ENCODE measurements at regions not wholly inside any gene's neighbourhood (a gene's known extent, or its start where the extent isn't known, plus 50 kb on each side); places are given as distances from the start of the nearest gene placed in this dataset.

- ChIA-PET CTCF (interaction anchor here (1.0 to 2.5 kb wide), 6 partner anchors 10 to 1002 kb away, joined by 3 to 10 read pairs (median 4); no protein-coding TSS in a partner anchor), POLR2A (no interaction called here), RAD21 (ENCODE audit: unreplicated experiment) (interaction anchor here (0.9 kb wide), 1 partner anchor 207 kb away, joined by 3 read pairs; no protein-coding TSS in a partner anchor), SMC1A (ENCODE audit: uncharacterized antibody, unreplicated experiment) (interaction anchor here (0.6 to 1.3 kb wide), 2 partner anchors 12 to 22 kb away, joined by 3 to 4 read pairs; no protein-coding TSS in a partner anchor)
- peak; percentile 37 for ATAC-seq
- H3K4me1 ChIP-seq (ENCODE audit: control insufficient read depth, insufficient read depth, low read length), result no peaks in the 10 kb centered on the region
- H3K9me3 ChIP-seq (replicated peaks; ENCODE audit: control insufficient read depth, insufficient read depth, low read length), result no peaks in the 10 kb centered on the region
- no peak overlapping the region for H3K9ac ChIP-seq (ENCODE audit: control insufficient read depth, insufficient read depth, low read length)
- 31% methylated on average over 4 of the region's 4 CpGs for WGBS (ENCODE audit: insufficient coverage, insufficient replicate concordance, low lambda C conversion rate, missing lambda C conversion rate)
- H3K4me3 ChIP-seq, result no peak overlapping the region
- FAIRE-seq, result no peak
- no peaks in the 10 kb centered on the region for H3K27me3 ChIP-seq (replicated peaks in 1 of 2; ENCODE audit: control insufficient read depth in 2 of 2, insufficient read depth in 2 of 2, low read length in 1 of 2)
- no peaks in the 10 kb centered on the region for H3K79me2 ChIP-seq (ENCODE audit: control insufficient read depth, insufficient read depth, low read length)
- H4K20me1 ChIP-seq (ENCODE audit: control insufficient read depth, insufficient read depth), result no peaks in the 10 kb centered on the region
- intact Hi-C loops (cut with micrococcal nuclease; ENCODE audit: unreplicated experiment), result loop anchor here (5.0 kb wide), 2 partner anchors 138 to 202 kb away; partner anchors contain the start of gene PROX1
- TF ChIP-seq BRCA1 (IDR thresholded peaks at IDR 0.05; ENCODE audit: low read depth, low read length) (no peak), GABPA (IDR thresholded peaks at IDR 0.05; ENCODE audit: low read depth) (no peak), IKZF1 (conservative IDR thresholded peaks at IDR 0.05) (no peak), PKNOX1 (IDR thresholded peaks at IDR 0.05) (peak; percentile 31; the same call in 1 of the 2 replicates), RUNX3 (IDR thresholded peaks at IDR 0.05; ENCODE audit: low read length) (peak; percentile 47)
- no peak for DNase-seq (ENCODE audit: low read depth, low spot score)
- H3K36me3 ChIP-seq (ENCODE audit: control insufficient read depth in 2 of 2, insufficient read depth in 2 of 2, low read length in 1 of 2), result no peaks in the 10 kb centered on the region
- H3K4me2 ChIP-seq (ENCODE audit: control insufficient read depth, insufficient read depth), result no peak overlapping the region
- in situ Hi-C loops (cut with MboI), result loop anchor here (5.0 to 10.0 kb wide), 3 partner anchors 753 to 1000 kb away; no protein-coding TSS in a partner anchor
- H2AFZ ChIP-seq (ENCODE audit: control insufficient read depth, low read depth, low read length), result no peak overlapping the region
- H3K27ac ChIP-seq (ENCODE audit: control insufficient read depth, insufficient read depth), result no peak overlapping the region
- no TSS peak for BruUV-seq (replicated peaks)
These were observed 137.1 kb downstream of the PROX1 start for GRCh38 chr1:214124915-214125314.

GRCh38 chr1:214125819-214126218 lies 138.0 kb downstream of the PROX1 start:
- in situ Hi-C loops (cut with MboI) (loop anchor here (10.0 kb wide), 2 partner anchors 881 to 1001 kb away; no protein-coding TSS in a partner anchor), intact Hi-C loops (cut with micrococcal nuclease; ENCODE audit: unreplicated experiment) (loop anchor here (5.0 kb wide), 1 partner anchor 201 kb away; no protein-coding TSS in a partner anchor)
- Histone ChIP-seq H3K79me2 (ENCODE audit: control insufficient read depth, insufficient read depth, low read length) (no peaks in the 10 kb centered on the region), H3K4me3 (no peak overlapping the region), H2AFZ (ENCODE audit: control insufficient read depth, low read depth, low read length) (no peak overlapping the region), H3K9me3 (replicated peaks; ENCODE audit: control insufficient read depth, insufficient read depth, low read length) (no peaks in the 10 kb centered on the region), H3K27ac (ENCODE audit: control insufficient read depth, insufficient read depth) (no peak overlapping the region), H4K20me1 (ENCODE audit: control insufficient read depth, insufficient read depth) (no peaks in the 10 kb centered on the region), H3K27me3 (replicated peaks in 1 of 2; ENCODE audit: control insufficient read depth in 2 of 2, insufficient read depth in 2 of 2, low read length in 1 of 2) (no peaks in the 10 kb centered on the region), H3K4me1 (ENCODE audit: control insufficient read depth, insufficient read depth, low read length) (no peaks in the 10 kb centered on the region), H3K4me2 (ENCODE audit: control insufficient read depth, insufficient read depth) (no peak overlapping the region), H3K36me3 (ENCODE audit: control insufficient read depth in 2 of 2, insufficient read depth in 2 of 2, low read length in 1 of 2) (no peaks in the 10 kb centered on the region), H3K9ac (ENCODE audit: control insufficient read depth, insufficient read depth, low read length) (no peak overlapping the region)
- SMC1A ChIA-PET (ENCODE audit: uncharacterized antibody, unreplicated experiment), result interaction anchor here (0.8 to 1.3 kb wide), 2 partner anchors 13 to 752 kb away, joined by 3 to 4 read pairs; no protein-coding TSS in a partner anchor
- no TSS peak for BruUV-seq (replicated peaks)
- CTCF ChIA-PET, result interaction anchor here (1.0 to 2.5 kb wide), 4 partner anchors 11 to 1003 kb away, joined by 3 to 10 read pairs (median 6); no protein-coding TSS in a partner anchor
- FAIRE-seq, result no peak
- POLR2A ChIA-PET, result no interaction called here
- no peak for DNase-seq (ENCODE audit: low read depth, low spot score)
- 0% methylated on average over 1 of the region's 1 CpG for WGBS (ENCODE audit: insufficient coverage, insufficient replicate concordance, low lambda C conversion rate, missing lambda C conversion rate)
- ATAC-seq, result no peak
- RAD21 ChIA-PET (ENCODE audit: unreplicated experiment), result interaction anchor here (0.9 kb wide), 1 partner anchor 206 kb away, joined by 3 read pairs; no protein-coding TSS in a partner anchor
- TF ChIP-seq NFYA (IDR thresholded peaks at IDR 0.05; ENCODE audit: borderline replicate concordance, low read depth, low read length), result no peak
- no peak for TF ChIP-seq KDM1A (IDR thresholded peaks at IDR 0.05; ENCODE audit: borderline replicate concordance)
- no peak for TF ChIP-seq ESRRA (IDR thresholded peaks at IDR 0.05; ENCODE audit: low read length)
- TF ChIP-seq TARDBP (IDR thresholded peaks at IDR 0.05; ENCODE audit: borderline replicate concordance), result no peak
- TF ChIP-seq PML (IDR thresholded peaks at IDR 0.05; ENCODE audit: low read length), result no peak
- no peak for TF ChIP-seq NR2C1 (IDR thresholded peaks at IDR 0.05)
- TF ChIP-seq BMI1 (IDR thresholded peaks at IDR 0.05; ENCODE audit: borderline replicate concordance), result no peak
- TF ChIP-seq FOXM1 (IDR thresholded peaks at IDR 0.05; ENCODE audit: low read depth, low read length), result no peak
- TF ChIP-seq HCFC1 (IDR thresholded peaks at IDR 0.05; ENCODE audit: low read length), result no peak

All from GM12878 (cell line).